ENCODE measurements at regions not wholly inside any gene's neighbourhood (a gene's known extent, or its start where the extent isn't known, plus 50 kb on each side); places are given as distances from the start of the nearest gene placed in this dataset.
A peak's percentile ranks its signal among the peaks of the same experiment; 100 is the strongest.
"Not testable (repeated sequence)": the region's sequence is repeated elsewhere in the genome, so short reads cannot be mapped to it uniquely, and the experiment has no call there.

GRCh38 chr2:88396209-88396608 lies 56.3 kb downstream of the FOXI3 start:
- DNase-seq, result no peak

DNA sequence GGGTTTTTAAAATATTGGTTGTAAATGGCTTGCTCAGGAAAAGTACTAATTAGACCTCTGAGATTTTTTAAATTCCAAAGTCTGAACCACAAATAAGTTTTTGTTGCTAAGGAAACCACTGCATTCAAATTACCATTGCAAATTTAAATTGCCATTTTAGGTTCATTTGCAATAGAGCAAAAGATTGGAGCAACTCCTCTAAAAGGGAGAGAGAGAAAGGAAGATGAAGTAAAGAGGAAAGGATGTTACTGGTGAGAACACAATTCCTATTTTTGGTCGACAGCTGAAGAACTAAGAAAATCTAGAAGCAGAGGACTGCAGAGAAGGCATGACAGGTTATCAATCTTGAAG lies 74.9 kb downstream of the FOXI3 start:
- DNase-seq, result no peak

DNA sequence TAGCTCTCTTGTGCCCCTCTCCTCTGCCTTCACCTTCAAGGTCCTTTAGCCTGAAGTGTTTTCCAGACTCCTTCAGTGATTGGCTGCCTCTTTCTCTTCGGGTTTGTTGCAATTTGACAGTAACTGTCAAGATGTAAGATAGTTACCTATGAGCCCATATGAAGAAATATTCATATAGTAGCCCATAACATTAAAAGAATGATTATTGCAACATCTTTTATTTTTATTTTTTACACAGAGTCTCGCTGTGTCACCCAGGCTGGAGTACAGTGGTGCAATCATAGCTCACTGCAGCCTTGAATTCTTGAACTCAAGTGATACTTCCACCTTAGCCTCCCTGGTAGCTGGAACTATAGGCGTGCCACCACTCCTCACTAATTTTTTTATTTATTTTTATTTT lies 80.5 kb downstream of the FOXI3 start:
- no peak for DNase-seq

GRCh38 chr2:88365408-88365807 lies 87.1 kb downstream of the FOXI3 start:
- not testable (repeated sequence) for DNase-seq

- peak in 1 of 3 experiments; percentile 8 for DNase-seq
Measured at GRCh38 chr2:88355486-88355885, 97.0 kb downstream of the FOXI3 start.

- no peak for DNase-seq
Measured at GRCh38 chr2:88351249-88351601, 101.3 kb downstream of the FOXI3 start.

- DNase-seq, result peak in 1 of 3 experiments; percentile 46
Measured at GRCh38 chr2:88350331-88351248, 101.9 kb downstream of the FOXI3 start.

DNA sequence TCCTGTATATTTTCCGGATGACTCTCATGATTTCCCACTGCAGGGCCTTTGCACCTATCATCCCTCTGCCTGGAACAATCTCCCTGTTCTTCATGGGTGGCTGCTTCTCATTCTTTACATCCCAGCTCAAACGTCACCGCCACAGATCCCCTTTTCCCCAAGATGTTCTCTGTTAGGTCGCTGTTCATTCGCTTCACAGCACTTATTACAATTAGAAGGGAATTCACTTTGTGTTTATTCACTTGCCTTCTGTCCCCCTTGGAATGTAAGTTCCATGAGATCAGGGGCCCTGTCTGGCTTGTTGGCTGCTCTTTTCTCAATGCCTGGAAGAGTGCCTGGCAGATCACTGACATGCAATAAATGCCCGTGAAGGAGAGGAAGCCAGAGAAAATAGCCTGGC lies 106.7 kb downstream of the FOXI3 start:
- DNase-seq, result no peak

DNA sequence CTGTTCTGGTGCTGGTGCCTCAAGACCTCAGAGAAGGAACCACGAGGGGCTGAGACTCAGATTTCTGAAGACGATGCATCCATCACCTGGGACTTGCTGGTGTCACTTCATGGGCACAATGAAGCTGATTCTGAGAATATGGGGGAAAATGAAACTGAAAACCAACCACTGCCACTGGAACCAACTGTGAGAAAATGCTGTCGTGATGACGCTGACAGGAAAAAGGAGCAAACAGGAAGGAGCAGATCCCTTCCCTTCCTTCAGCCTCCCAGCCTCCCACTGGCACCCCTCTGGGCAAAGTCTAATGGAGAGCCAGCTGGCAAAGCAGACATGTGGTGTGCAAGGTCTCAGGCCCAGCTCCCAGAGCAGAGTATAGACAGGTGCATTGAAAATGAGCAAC lies 109.7 kb downstream of the FOXI3 start:
- DNase-seq, result no peak

GRCh38 chr2:88334418-88334817 lies 118.1 kb downstream of the FOXI3 start:
- no peak for DNase-seq

DNA sequence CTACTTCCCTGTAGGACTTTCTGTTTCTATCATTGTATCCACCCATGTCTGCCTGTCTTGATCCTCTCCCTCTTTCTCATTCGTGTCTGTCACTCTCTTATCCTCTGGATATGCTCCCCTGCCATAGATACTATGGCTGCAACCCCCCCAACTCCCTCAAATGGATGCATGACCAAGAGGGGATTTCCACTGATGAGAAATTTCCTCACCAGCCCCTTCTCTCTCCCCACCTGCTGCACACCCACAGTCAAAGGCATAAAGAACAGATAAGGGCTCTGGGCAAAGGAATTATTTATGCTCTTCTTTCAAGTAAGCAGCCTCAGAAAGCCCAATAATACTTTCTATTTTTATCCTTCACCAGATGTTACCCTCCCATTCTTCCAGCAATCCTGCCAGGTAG lies 121.3 kb downstream of the FOXI3 start:
- no peak for DNase-seq

DNA sequence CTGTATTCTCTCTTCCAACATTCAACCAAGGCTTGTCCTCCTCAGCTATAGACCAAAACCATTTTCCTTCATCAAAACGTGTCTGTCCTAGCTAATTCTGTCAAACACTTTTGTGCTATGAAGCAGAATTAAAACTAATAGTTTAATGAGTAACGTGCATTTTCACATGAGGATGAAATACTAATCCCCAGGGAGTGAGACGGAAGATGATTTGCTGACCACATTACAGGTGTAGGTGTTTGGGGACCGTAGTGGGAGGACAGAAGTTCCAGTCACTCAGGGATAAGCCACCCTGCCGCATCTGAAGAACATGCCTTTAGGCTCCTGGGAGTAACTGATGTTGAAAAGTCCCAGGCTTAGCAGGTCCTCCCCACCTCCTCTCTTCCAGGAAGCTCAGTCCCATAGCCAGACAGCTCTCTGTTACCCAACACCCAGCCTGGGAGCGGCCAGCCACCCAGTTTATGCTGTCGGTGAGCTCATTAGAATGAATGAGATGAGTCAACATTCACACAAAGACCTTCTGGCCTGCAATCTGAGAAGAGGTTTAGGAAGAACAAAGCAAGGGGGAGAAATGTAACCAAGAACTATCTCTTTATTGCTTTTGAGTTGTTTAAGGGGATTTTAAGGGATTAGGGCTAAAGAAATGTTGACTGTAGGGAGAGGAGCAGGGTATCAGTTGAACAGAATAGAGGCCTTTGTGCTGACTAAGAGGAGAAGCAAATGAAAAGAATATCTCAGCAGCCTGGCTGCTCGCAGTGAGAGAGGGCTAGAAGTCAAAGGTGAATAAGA lies 122.5 kb downstream of the FOXI3 start:
- peak in 1 of 3 experiments; percentile 50 for DNase-seq

DNA sequence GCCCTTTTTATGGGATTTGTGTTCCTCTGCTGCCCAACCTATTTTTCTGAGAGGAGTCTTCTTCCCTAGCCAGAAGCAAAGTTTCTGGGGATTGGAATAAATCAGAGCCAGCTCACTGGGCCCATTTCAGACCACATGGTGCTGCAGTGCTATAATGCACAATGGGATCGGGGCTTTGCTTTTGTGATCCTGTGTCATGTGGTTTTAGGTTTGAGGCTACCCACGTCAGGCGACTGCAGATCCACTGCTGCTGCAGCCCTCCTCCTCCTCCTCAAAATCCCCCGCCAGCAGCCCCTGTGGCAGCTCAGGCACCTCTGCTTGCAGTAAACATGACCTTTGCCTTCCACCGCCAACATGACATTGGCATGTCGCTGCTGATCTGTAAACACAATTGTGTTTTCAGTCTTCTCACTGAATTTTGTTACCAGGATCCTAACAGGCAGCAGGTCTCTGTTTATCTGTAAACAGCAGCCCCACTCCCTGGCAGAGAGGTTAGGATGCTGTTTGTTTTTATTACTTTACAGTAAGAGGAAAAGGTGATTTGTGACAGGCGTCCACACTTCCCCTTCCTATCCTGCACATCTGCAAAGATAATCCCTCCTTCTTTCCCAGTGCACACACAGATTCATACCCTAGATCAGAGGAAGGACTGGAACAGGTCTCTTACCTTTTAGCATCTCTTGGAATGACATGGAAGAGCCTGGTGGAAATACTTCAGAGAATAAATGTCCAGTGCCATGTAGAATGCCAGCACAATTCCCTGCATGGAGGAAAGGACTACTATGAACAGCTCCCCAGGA lies 130.8 kb downstream of the FOXI3 start:
- DNase-seq, result no peak

- DNase-seq, result no peak
Measured at GRCh38 chr2:88320076-88320773, 132.3 kb downstream of the FOXI3 start.

GRCh38 chr2:88318956-88319330 lies 133.6 kb downstream of the FOXI3 start:
- no peak for DNase-seq

DNA sequence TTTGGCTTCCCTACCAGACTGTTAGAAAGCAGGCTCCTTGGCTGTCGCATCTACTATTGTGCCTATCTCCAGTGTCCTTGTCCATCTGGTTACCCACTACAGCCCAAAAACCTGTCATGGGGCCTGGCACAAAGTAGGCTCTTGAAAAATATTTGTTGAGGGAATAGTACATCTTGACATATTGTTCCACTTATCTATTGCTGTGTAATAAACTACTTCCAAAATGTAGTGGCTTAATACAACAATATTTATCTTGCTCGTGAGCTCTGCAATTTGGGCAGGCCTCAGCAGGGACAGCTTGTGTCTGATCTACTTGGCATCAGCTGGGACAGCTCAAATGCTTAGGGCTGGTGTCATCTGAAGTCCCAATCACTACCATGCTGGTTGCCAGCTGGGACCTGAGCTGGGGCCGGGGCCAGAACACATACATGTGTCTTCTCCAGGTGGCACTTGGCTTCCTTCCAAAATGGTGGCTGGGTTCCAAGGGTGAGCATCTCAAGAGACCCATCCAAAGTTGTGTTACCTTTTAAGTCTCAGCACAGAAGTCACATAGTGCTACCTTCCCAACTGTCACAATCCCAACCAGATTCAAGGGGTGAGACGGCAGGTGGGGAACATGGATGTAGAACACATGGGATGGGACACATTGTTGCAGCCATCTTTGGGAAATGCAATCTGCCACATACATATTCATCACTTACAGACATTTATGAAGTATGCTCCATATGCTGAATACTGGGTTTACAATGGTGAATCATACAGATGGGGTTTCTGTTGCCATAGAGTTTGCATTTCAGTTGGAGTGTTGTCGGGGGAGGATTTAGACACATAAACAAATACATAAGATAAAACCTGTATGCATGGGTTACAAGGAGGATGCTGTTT lies 134.2 kb downstream of the FOXI3 start:
- DNase-seq, result no peak

GRCh38 chr2:88310787-88311186 lies 140.6 kb downstream of the THNSL2 start:
- no peak for DNase-seq

GRCh38 chr2:88307817-88308216 lies 137.7 kb downstream of the THNSL2 start:
- DNase-seq, result peak in 1 of 3 experiments; percentile 2

GRCh38 chr2:88303865-88304264 lies 133.7 kb downstream of the THNSL2 start:
- DNase-seq, result no peak

GRCh38 chr2:88296247-88296646 lies 126.1 kb downstream of the THNSL2 start:
- DNase-seq, result no peak

DNA sequence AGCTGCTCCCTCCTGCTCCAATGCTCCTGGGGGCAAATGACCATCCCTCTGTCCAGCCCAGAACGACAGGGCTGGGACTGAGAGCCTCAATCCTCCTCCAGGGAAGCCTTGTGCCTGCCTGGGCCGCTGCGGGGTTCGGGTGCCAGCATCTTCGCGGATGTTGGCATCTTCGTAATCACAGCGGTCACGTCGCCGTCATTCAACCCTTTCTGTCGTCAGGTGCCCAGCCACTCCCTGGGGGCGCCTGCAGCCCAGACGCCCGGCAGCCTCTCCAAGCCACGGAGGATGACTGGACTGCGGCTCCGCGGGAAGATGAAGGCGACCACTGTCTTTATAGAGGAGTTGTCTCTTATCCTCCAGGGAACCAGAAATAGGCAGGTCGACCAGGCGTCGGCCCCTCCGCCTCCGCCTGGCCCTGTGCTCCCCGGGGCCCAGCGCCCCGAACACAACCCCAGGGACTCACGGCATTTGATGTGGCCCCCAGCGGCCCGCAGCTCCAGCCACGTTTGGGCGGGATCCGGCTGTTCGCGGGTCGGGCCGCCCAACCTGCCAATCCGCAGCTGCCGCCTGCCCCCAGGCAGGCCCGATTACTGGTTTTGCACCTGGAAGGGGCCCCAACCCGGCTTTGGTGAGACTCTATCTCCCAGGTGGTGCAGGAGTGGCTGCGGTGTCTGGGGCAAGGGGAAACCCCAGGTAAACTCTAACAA lies 113.9 kb downstream of the THNSL2 start:
- no peak for DNase-seq
